GM19452 (cell line): ENCODE measurements at regions not wholly inside any gene's neighbourhood (a gene's known extent, or its start where the extent isn't known, plus 50 kb on each side); places are given as distances from the start of the nearest gene placed in this dataset.

Source experiments
- ATAC-seq: cut with Tn5 transposase; IDR thresholded peaks from one replicate; pipeline ENCODE4 v1.9.1; 2021; ENCODE audit not compliant: unreplicated experiment

- no peak for ATAC-seq
Measured at GRCh38 chr14:53683229-53683628, 273.4 kb downstream of the BMP4 start.

- ATAC-seq: no peak
Measured at GRCh38 chr14:53672526-53672925, 284.1 kb downstream of the BMP4 start.

DNA sequence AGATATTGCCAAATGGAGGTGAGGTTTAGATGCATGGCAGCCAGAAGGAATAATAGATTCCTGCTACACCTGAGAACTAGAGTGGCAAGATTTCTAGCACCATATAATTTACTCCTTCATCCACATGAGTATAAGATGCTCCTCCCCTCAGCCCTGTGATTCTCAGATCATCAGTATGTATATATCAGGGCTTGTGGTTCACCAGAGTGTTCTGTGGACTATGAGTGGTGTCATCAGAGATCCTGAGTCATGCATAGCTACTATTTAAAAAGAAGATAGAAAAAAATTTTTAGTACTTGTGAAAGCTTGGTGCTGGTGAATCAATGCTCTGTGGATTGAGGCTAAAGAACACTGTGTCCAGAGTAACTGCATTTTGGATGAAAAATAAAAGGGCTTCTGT lies 285.9 kb downstream of the BMP4 start:
- ATAC-seq: no peak

DNA sequence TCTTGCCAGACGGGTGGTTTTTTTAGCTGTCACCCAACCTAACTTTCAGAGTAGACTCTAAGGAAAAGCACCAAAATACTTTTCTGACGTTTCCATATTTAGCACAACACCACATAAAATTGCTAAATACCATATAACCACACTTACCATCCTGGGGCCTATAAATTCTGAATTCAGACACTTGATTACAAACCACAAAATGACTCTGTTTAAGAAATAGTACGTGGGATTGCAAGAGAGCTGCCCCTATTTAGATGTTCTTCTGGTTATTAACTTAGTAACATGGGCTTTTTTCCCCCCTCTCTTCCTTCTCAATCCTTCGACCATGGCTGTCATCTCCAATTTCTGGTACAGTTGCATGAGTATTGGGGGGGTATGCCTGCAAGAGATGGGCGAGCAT lies 287.7 kb downstream of the BMP4 start:
- ATAC-seq: no peak

GRCh38 chr14:53663709-53664108 lies 292.9 kb downstream of the BMP4 start:
- ATAC-seq: no peak

- no peak for ATAC-seq
Measured at GRCh38 chr14:53655080-53655785, 301.4 kb downstream of the BMP4 start.

DNA sequence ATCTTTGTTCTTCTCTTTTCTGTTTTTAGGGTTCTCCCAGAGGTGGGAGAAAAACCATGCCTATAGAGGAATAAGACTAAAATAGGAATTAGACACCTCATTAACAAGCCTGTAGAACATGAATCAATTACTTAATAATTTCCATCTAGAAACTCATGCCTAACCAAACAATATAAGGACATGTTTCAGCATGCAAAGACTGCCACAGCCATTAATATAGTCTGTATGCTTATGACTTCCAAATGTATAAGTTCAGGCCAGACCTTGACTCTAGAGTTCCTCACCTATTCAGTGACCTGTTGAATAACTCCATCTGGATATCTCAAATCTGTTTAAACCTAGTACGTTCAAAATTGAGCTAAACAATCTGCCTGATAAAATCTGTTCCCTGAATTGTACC lies 304.6 kb downstream of the BMP4 start:
- ATAC-seq: no peak

- no peak for ATAC-seq
Measured at GRCh38 chr14:53651096-53651740, 305.4 kb downstream of the BMP4 start.

GRCh38 chr14:53646925-53647324 lies 309.7 kb downstream of the BMP4 start:
- ATAC-seq: no peak

DNA sequence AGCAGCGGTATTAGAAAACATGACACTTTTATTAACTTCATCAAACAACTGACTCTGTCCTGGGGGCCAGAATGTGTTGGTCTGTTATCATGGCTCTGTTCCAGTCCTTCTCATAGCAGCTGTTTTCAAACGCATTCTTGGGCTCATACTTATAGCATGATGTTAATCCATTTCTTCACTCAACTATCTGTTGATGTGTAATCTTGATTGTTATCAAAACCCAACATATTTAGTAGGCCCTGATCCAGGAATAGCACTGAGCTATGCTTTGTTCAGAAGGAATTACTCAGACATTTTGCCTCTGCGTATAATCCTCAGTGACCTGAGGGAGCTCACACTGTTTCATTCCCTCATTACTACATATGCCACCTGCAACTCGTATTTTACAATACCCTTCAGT lies 315.9 kb downstream of the BMP4 start:
- no peak for ATAC-seq

DNA sequence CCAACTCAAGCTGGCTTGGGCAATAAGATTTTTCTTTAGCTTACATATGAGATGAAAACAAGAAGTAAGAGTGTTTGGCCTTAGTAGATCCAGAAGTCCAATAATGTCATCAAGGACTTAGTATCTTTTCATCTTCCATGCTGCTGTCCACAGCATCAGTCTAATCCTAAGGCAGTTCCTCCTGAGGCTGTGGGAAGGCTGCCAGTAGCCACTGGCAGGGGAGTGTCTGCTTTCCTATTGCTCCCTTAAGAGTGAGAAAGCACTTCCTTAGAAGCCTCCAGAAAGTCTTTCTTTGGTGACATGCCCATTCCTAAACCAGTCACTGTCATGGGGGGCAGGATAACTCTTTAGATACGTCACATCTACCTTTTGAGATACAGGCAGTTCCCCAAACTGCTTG lies 317.7 kb downstream of the BMP4 start:
- ATAC-seq: no peak

- no peak for ATAC-seq
Measured at GRCh38 chr14:53634793-53635192, 321.8 kb downstream of the BMP4 start.

DNA sequence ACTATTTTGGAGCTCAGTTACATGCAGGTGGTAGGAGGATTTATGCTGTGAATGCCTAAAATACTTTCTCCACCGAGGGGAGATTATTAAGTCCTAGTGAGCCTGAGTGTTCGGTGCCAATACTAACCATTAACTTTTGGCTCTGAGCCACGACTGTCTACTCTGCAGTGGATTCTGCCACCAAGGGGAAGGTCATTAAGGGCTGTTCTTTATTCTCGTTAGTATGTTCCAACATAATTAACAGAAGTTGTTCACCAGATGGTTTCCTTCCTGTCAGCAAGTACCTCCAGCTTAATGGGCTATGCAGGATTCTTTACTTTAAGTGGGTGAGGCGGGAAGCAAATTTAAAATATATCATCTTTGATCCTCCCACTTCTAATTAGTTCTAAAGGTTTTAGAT lies 326.3 kb downstream of the BMP4 start:
- no peak for ATAC-seq

DNA sequence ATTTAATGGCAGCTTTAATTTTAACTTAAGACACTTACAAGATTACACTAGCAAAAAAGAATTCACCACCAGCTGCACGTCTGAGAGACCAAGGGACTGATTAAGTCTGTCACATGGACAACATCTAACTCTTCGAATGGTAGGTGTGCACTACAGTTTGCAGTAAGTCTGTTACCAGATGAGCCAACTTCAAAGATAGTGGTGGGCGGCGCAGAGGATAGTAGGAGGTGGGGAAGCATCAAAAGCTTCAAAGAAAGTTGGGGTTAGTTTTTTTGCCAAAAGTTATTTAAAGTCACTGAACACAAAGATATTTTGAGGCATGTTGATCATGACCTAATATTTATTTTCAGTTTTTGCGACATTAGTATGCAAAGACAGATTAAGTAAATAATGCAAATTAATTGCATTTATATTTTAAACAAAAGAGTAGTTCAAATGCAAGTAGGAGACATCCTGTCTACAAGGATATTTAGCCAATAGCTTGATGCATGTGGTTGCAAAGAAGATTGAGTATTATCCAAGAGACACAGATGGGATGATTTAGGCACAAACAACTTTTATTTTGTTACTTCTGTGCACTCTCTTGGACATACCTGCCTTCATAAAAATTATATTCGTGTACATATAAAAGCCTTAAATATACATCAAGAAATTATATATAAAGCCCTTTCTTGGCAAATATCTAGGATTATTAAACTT lies 327.7 kb downstream of the BMP4 start:
- no peak for ATAC-seq

DNA sequence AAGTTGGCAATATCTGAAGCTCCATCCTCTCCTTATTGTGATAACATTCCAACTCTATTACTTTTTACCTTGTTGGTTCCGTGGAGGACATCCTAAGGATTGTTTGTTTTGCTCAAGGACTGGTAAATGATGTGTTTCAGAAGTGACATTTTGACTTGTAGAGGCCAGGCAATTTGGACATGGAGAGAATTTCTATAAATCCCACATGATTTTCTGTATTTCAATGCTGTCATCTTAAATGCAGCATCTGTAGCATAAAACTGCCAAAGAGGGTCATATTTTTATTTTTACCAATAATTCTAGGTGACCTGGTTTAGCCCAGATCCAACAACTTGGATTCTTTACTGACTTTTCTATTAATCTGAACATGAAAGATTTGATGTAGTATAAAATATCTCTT lies 328.4 kb downstream of the BMP4 start:
- ATAC-seq: no peak

DNA sequence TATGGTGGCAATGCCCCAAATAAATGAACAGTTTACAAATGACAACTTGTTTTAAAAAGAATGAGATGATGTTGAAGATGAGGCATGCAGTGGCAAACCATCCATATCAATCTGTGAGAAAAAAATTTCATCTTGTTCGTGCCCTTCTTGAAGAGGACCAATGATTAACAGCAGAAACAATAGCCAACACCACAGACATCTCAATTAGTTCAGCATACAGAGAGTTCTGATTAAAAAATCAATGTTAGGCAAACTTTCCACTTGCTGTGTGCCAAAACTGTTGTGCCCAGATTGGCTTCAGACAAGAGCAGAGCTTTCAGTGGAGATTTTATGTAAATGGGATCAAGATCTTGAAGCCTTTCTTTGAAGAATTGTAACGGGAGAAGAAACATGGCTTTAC lies 329.9 kb downstream of the BMP4 start:
- ATAC-seq: no peak

GRCh38 chr14:53622447-53622846 lies 334.2 kb downstream of the BMP4 start:
- no peak for ATAC-seq

DNA sequence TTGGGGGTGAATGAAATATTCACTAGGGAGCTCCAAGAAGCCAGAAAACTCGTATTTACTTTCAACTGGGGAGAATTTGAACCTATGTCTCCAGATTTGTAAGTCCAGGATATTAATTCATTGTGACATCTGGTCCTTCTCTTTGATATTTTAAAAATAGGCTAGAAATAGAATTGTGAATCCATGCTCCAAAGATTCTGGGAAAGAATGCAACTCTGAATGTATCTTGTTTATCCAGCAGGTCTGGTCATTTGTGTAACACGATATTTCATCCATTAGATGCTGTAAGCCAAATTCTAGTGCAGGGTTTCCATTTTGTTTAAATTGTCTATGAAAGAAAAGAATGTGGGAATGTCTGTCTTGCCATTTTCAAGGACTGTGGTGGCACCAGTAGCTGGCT lies 334.7 kb downstream of the BMP4 start:
- ATAC-seq: no peak

DNA sequence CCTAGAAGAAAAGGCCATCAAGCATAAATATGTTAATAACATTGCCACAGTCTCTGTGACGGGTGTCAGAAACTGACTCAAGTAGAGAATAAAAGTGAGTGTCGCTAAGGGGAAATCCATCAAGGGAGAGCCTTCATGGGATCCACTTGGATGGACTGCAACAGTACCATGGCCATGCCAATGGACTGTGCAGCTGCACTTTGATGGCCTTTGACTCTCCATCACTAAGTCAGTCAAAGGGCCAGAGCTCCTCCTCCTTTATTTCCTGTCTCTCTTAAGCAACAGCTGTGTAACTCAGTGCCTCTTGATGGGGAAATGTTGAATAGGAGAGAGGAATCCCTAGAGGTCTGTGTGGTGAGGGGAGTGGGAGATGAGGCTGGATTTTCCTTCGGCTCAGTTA lies 335.2 kb downstream of the BMP4 start:
- ATAC-seq: no peak

GRCh38 chr14:53620890-53621289 lies 335.7 kb downstream of the BMP4 start:
- ATAC-seq: no peak

- ATAC-seq: no peak
Measured at GRCh38 chr14:53620317-53620716, 336.3 kb downstream of the BMP4 start.

DNA sequence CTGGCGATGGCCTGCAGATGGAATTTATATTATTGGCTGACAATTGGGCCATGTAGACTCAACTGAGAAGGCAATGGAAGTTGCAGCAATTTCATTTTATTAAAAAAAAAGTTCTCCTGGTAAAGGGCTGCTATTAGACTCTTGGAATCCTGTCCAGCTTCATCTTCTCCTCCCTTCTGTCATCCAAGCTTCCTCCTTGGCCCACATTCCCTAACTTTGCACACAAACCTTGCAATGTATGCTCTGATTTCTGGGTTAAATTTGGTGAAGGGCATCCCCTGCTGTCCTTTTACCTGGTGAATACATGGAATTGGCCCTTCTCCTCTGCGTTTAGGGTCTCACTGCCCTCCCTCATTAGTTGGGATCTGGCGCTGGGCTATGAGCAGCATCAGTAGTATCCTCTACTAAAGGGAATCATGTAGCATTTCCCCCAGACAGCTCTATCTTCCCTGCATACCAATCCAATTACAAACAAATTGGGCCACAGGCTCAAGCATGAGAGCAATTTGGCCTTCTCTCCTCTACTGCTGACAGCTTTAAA lies 336.9 kb downstream of the BMP4 start:
- ATAC-seq: no peak
